CD4-positive, alpha-beta T cell (primary cell): ENCODE measurements at regions not wholly inside any gene's neighbourhood (a gene's known extent, or its start where the extent isn't known, plus 50 kb on each side); places are given as distances from the start of the nearest gene placed in this dataset.

Experiments used
- ATAC-seq: fragments of 200-7000 bp; cut with Tn5 transposase; one replicate; pipeline ENCODE4 v1.10.0; 2022; ENCODE audit warnings: mild to moderate bottlenecking; ENCODE audit not compliant: poor library complexity
- CTCF ChIA-PET: fragments of 350-600 bp; sonication (Branson Sonifier 250); formaldehyde crosslinking; loops from one replicate; lab custom pipeline; 2021; ENCODE audit warnings: antibody characterized with exemption, inconsistent platforms; lab: Charles Lee
- POLR2A ChIA-PET: fragments of 350-600 bp; sonication (Branson Sonifier 250); formaldehyde crosslinking; loops from one replicate; lab custom pipeline; 2021; ENCODE audit warnings: antibody characterized with exemption, inconsistent platforms; lab: Charles Lee
- DNase-seq, 14 experiments: peaks; one replicate each; pipeline ENCODE4 v3.0.0-alpha.2; 2013 to 2020; ENCODE audit warnings: mixed read lengths in 2 of 14
- H3K27ac ChIP-seq, 2 donors: one replicate each; pipeline versions ENCODE4 v1.5.1 to v1.7.0; 2013; ENCODE audit warnings: low read length in 2 of 2, low read depth in 1 of 2, mild to moderate bottlenecking in 1 of 2
- H3K27me3 ChIP-seq, 2 experiments: 1 replicate in 1 of 2; 2 replicates in 1 of 2; pipeline versions ENCODE4 v1.6.1 to v1.7.0; 2013; ENCODE audit warnings: low read length in 2 of 2, control low read depth in 1 of 2, mild to moderate bottlenecking in 1 of 2, moderate library complexity in 1 of 2; ENCODE audit not compliant: insufficient read depth in 2 of 2, control insufficient read depth in 1 of 2
- H3K36me3 ChIP-seq: one replicate; pipeline ENCODE4 v1.6.1; 2013; ENCODE audit warnings: low read length, control low read depth; ENCODE audit not compliant: insufficient read depth
- H3K4me1 ChIP-seq: one replicate; pipeline ENCODE4 v1.6.1; 2013; ENCODE audit warnings: low read length, control low read depth; ENCODE audit not compliant: insufficient read depth
- H3K4me3 ChIP-seq: one replicate; pipeline ENCODE4 v1.5.1; 2013; ENCODE audit warnings: mild to moderate bottlenecking, low read length, moderate library complexity
- H3K9me3 ChIP-seq, 2 experiments: 1 replicate in 1 of 2; 2 replicates in 1 of 2; pipeline versions ENCODE4 v1.6.1 to v1.7.0; 2013; ENCODE audit warnings: low read length in 2 of 2, mild to moderate bottlenecking in 2 of 2, control low read depth in 1 of 2, moderate library complexity in 1 of 2; ENCODE audit not compliant: control insufficient read depth in 1 of 2, insufficient read depth in 1 of 2
- H3K27ac Mint-ChIP-seq: one replicate; pipeline ENCODE4 v1.8.0; 2020; ENCODE audit warnings: mixed read lengths
- H3K27me3 Mint-ChIP-seq: one replicate; pipeline ENCODE4 v1.8.0; 2021; ENCODE audit warnings: mixed read lengths
- H3K36me3 Mint-ChIP-seq: one replicate; pipeline ENCODE4 v1.8.0; 2021; ENCODE audit warnings: low read depth, mixed read lengths
- H3K4me1 Mint-ChIP-seq: one replicate; pipeline ENCODE4 v1.8.0; 2021; ENCODE audit warnings: low read depth, mixed read lengths
- H3K4me3 Mint-ChIP-seq: one replicate; pipeline ENCODE4 v1.8.0; 2020; ENCODE audit warnings: mild to moderate bottlenecking, mixed read lengths
- H3K9me3 Mint-ChIP-seq: one replicate; pipeline ENCODE4 v1.8.0; 2020; ENCODE audit warnings: mixed read lengths
- CTCF ChIP-seq: fragments of 200-600 bp; IDR thresholded peaks from one replicate; pipeline ENCODE4 v1.8.0; 2022; ENCODE audit warnings: antibody characterized with exemption, mild to moderate bottlenecking
- intact Hi-C, 2 experiments: fragments of 100-400 bp; cut with DNase I in 1 of 2; cut with micrococcal nuclease in 1 of 2; formaldehyde crosslinking; loops; one replicate each; pipeline versions ENCODE4 v1.15.1 to v1.9.0; 2023 to 2025; cut with DNase I, micrococcal nuclease

GRCh38 chr2:51710222-51710621 lies 678.3 kb upstream of the NRXN1 start:
- Mint-ChIP-seq H3K9me3 (peaks cover 10% of the 10 kb centered on the region), H3K36me3 (no peaks in the 10 kb centered on the region), H3K4me1 (no peaks in the 10 kb centered on the region), H3K27me3 (no peaks in the 10 kb centered on the region), H3K4me3 (no peak overlapping the region), H3K27ac (no peak overlapping the region)
- Histone ChIP-seq H3K27ac (no peak overlapping the region), H3K4me3 (no peak overlapping the region), H3K27me3 (no peaks in the 10 kb centered on the region), H3K4me1 (no peaks in the 10 kb centered on the region), H3K9me3 (no peaks in the 10 kb centered on the region), H3K36me3 (no peaks in the 10 kb centered on the region)
- POLR2A ChIA-PET: no interaction called here
- DNase-seq (no peak), ATAC-seq (no peak)
- no peak for TF ChIP-seq CTCF
- CTCF ChIA-PET: no interaction called here
- intact Hi-C loops: no loop called here

DNA sequence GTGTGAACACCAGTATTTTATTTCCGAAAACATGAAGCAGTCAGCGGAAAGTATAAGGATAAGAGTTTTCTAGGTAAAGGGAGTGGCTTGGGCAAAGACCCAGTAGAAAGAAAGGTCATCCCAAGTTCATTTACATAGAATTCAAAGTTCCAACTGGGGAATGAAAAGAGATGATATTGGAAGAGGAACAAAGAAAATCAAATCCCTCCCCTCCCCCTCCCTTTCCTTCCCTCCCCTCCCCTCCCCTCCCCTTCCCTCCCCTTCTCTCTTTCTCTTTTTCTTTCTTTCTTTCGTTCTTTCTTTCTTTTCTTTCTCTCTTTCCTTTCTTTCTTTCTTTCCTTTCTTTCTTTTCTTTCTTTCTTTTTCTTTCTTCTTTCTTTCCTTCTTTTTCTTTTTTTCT lies 675.7 kb upstream of the NRXN1 start:
- no peaks in the 10 kb centered on the region for H3K4me1 Mint-ChIP-seq
- ChIA-PET POLR2A (no interaction called here), CTCF (no interaction called here)
- TF ChIP-seq CTCF: no peak
- Histone ChIP-seq H3K9me3 (no peaks in the 10 kb centered on the region), H3K4me1 (no peaks in the 10 kb centered on the region), H3K4me3 (no peak overlapping the region), H3K36me3 (no peaks in the 10 kb centered on the region), H3K27ac (no peak overlapping the region), H3K27me3 (no peaks in the 10 kb centered on the region)
- intact Hi-C loops: no loop called here
- ATAC-seq: no peak
- H3K4me3 Mint-ChIP-seq: no peak overlapping the region
- H3K27ac Mint-ChIP-seq: no peak overlapping the region
- peaks cover 9% of the 10 kb centered on the region for H3K9me3 Mint-ChIP-seq
- no peaks in the 10 kb centered on the region for H3K27me3 Mint-ChIP-seq
- no peaks in the 10 kb centered on the region for H3K36me3 Mint-ChIP-seq
- DNase-seq: no peak

DNA sequence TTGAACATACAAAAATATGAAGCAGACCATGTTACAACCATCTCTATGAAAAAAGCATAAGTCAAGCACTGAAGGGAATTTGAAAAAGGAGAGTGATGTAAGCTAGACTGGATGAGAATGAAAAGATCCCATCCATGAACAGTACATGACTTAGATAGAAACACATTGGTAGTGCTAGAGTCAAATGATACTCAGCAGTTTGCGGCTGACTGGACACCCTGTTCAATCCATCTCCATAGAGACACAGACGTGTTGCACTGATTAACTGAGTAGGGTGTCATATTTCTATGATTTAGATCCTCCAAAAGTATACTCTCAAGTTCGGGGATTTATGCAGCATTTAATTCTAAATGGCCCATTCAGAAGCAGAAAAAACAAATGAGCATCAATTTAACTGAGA lies 674.3 kb upstream of the NRXN1 start:
- no peaks in the 10 kb centered on the region for H3K27me3 Mint-ChIP-seq
- Histone ChIP-seq H3K4me1 (no peaks in the 10 kb centered on the region), H3K27me3 (no peaks in the 10 kb centered on the region), H3K9me3 (no peaks in the 10 kb centered on the region), H3K4me3 (no peak overlapping the region), H3K36me3 (no peaks in the 10 kb centered on the region), H3K27ac (no peak overlapping the region)
- CTCF ChIA-PET: interaction anchor here (1.1 kb wide), 1 partner anchor 8 kb away, joined by 3 read pairs; no protein-coding TSS in a partner anchor
- ATAC-seq (no peak), DNase-seq (no peak)
- intact Hi-C loops: no loop called here
- POLR2A ChIA-PET: no interaction called here
- H3K4me3 Mint-ChIP-seq: no peak overlapping the region
- peaks cover 6% of the 10 kb centered on the region for H3K9me3 Mint-ChIP-seq
- H3K4me1 Mint-ChIP-seq: no peaks in the 10 kb centered on the region
- no peak for TF ChIP-seq CTCF
- no peaks in the 10 kb centered on the region for H3K36me3 Mint-ChIP-seq
- H3K27ac Mint-ChIP-seq: no peak overlapping the region
